Natural killer cell (primary cell): ENCODE measurements at regions not wholly inside any gene's neighbourhood (a gene's known extent, or its start where the extent isn't known, plus 50 kb on each side); places are given as distances from the start of the nearest gene placed in this dataset.

ENCODE experiments used
- ATAC-seq, 3 donors: fragments of 150-1000 bp in 2 of 3; fragments of 200-7000 bp in 1 of 3; cut with Tn5 transposase; 1 replicate in 1 of 3; 2 replicates in 2 of 3; pipeline ENCODE4 v1.10.0; 2021; ENCODE audit warnings: mild to moderate bottlenecking in 2 of 3, moderate library complexity in 2 of 3
- DNase-seq, 2 donors: peaks; one replicate each; pipeline versions ENCODE4 v3.0.0 to v3.0.0-alpha.2; 2013 to 2021; ENCODE audit warnings: mixed read lengths in 1 of 2
- H3K27ac ChIP-seq: one replicate; pipeline ENCODE4 v1.5.1; 2013; ENCODE audit warnings: mild to moderate bottlenecking, low read length
- H3K27me3 ChIP-seq: one replicate; pipeline ENCODE4 v1.6.1; 2013; ENCODE audit warnings: low read length; ENCODE audit not compliant: control insufficient read depth, insufficient read depth
- H3K36me3 ChIP-seq: one replicate; pipeline ENCODE4 v1.6.1; 2013; ENCODE audit warnings: low read length; ENCODE audit not compliant: control insufficient read depth, insufficient read depth
- H3K4me1 ChIP-seq: one replicate; pipeline ENCODE4 v1.6.1; 2013; ENCODE audit warnings: low read length; ENCODE audit not compliant: control insufficient read depth, insufficient read depth
- H3K4me3 ChIP-seq: one replicate; pipeline ENCODE4 v1.5.1; 2013; ENCODE audit warnings: low read length
- H3K9me3 ChIP-seq: one replicate; pipeline ENCODE4 v1.6.1; 2013; ENCODE audit warnings: low read length; ENCODE audit not compliant: control insufficient read depth, insufficient read depth
- H3K27ac Mint-ChIP-seq, 2 donors: one replicate each; pipeline ENCODE4 v1.8.0; 2022; ENCODE audit warnings: mild to moderate bottlenecking in 2 of 2, mixed read lengths in 2 of 2, moderate library complexity in 1 of 2
- H3K27me3 Mint-ChIP-seq, 2 donors: one replicate each; pipeline ENCODE4 v1.8.0; 2022; ENCODE audit warnings: low read depth in 2 of 2, mixed read lengths in 2 of 2
- H3K36me3 Mint-ChIP-seq: one replicate; pipeline ENCODE4 v1.8.0; 2022; ENCODE audit warnings: mixed read lengths
- H3K4me1 Mint-ChIP-seq, 2 donors: one replicate each; pipeline ENCODE4 v1.8.0; 2022; ENCODE audit warnings: mixed read lengths in 2 of 2
- H3K4me3 Mint-ChIP-seq: one replicate; pipeline ENCODE4 v1.8.0; 2022; ENCODE audit warnings: mild to moderate bottlenecking, moderate library complexity, mixed read lengths
- H3K9me3 Mint-ChIP-seq, 2 donors: one replicate each; pipeline ENCODE4 v1.8.0; 2022; ENCODE audit warnings: mixed read lengths in 2 of 2
- WGBS: methylation state at CpG from one replicate; pipeline ENCODE4 v1.1.7; 2013; ENCODE audit warnings: missing lambda C conversion rate; ENCODE audit not compliant: insufficient coverage; 5-methylcytosine and 5-hydroxymethylcytosine counted together
- intact Hi-C: fragments of 100-400 bp; cut with micrococcal nuclease; formaldehyde crosslinking; loops from one replicate; pipeline ENCODE4 v1.14.2; 2022
- TF ChIP-seq, protein P1 (sequence below): fragments of 200-600 bp; IDR thresholded peaks from one replicate; pipeline ENCODE4 v1.8.0; 2022; ENCODE audit warnings: antibody characterized with exemption

DNA sequence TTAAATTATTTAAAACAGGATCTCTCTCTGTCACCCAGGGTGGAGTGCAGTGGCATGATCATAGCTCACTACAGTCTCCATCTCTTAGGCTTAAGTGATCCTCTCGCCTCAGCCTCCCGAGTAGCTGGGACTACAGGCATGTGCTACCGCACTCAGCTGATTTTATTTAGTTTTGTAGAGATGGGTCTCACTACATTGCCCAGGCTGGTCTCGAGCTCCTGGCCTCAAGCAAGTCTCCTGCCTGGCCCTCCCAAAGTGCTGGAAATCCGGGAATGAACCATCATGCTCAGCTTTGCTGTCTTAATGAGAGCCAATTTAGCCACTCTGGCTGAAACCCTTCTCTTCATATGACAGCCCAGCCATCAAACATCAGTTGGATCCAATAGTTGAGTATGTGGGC is 53.3 kb upstream of the NRP1 start:
- Mint-ChIP-seq H3K27me3 (peaks cover 13 to 29% of the 10 kb centered on the region in 2 donors), H3K4me1 (no peaks in the 10 kb centered on the region), H3K36me3 (no peaks in the 10 kb centered on the region), H3K27ac (no peak overlapping the region), H3K4me3 (no peak overlapping the region), H3K9me3 (no peaks in the 10 kb centered on the region)
- DNase-seq (no peak), ATAC-seq (no peak)
- Histone ChIP-seq H3K9me3 (no peaks in the 10 kb centered on the region), H3K27ac (no peak overlapping the region), H3K4me1 (no peaks in the 10 kb centered on the region), H3K4me3 (no peak overlapping the region), H3K36me3 (no peaks in the 10 kb centered on the region), H3K27me3 (peaks cover 2% of the 10 kb centered on the region)
- TF ChIP-seq, protein P1, sequence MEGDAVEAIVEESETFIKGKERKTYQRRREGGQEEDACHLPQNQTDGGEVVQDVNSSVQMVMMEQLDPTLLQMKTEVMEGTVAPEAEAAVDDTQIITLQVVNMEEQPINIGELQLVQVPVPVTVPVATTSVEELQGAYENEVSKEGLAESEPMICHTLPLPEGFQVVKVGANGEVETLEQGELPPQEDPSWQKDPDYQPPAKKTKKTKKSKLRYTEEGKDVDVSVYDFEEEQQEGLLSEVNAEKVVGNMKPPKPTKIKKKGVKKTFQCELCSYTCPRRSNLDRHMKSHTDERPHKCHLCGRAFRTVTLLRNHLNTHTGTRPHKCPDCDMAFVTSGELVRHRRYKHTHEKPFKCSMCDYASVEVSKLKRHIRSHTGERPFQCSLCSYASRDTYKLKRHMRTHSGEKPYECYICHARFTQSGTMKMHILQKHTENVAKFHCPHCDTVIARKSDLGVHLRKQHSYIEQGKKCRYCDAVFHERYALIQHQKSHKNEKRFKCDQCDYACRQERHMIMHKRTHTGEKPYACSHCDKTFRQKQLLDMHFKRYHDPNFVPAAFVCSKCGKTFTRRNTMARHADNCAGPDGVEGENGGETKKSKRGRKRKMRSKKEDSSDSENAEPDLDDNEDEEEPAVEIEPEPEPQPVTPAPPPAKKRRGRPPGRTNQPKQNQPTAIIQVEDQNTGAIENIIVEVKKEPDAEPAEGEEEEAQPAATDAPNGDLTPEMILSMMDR: no peak
- intact Hi-C loops: no loop called here
- 80% methylated on average over 5 of the region's 5 CpGs for WGBS

- ATAC-seq (no peak), DNase-seq (no peak)
- H3K4me3 Mint-ChIP-seq: no peak overlapping the region
- Histone ChIP-seq H3K9me3 (no peaks in the 10 kb centered on the region), H3K27me3 (peaks cover 2% of the 10 kb centered on the region), H3K27ac (no peak overlapping the region), H3K4me3 (no peak overlapping the region), H3K4me1 (no peaks in the 10 kb centered on the region), H3K36me3 (no peaks in the 10 kb centered on the region)
- no peaks in the 10 kb centered on the region for H3K9me3 Mint-ChIP-seq
- intact Hi-C loops: no loop called here
- 89% methylated on average over 2 of the region's 2 CpGs for WGBS
- H3K4me1 Mint-ChIP-seq: no peaks in the 10 kb centered on the region
- TF ChIP-seq, protein P1: no peak
- H3K27me3 Mint-ChIP-seq: peaks cover 17 to 29% of the 10 kb centered on the region in 2 donors
- no peak overlapping the region for H3K27ac Mint-ChIP-seq
- no peaks in the 10 kb centered on the region for H3K36me3 Mint-ChIP-seq
These were observed 52.5 kb upstream of the NRP1 start for GRCh38 chr10:33386926-33387325.

GRCh38 chr10:33385686-33386085 is 51.2 kb upstream of the NRP1 start:
- Histone ChIP-seq H3K27me3 (no peaks in the 10 kb centered on the region), H3K36me3 (no peaks in the 10 kb centered on the region), H3K4me1 (no peaks in the 10 kb centered on the region), H3K4me3 (no peak overlapping the region), H3K9me3 (no peaks in the 10 kb centered on the region), H3K27ac (no peak overlapping the region)
- TF ChIP-seq, protein P1: no peak
- DNase-seq (no peak), ATAC-seq (no peak)
- H3K9me3 Mint-ChIP-seq: no peaks in the 10 kb centered on the region
- H3K27me3 Mint-ChIP-seq: peaks cover 14 to 29% of the 10 kb centered on the region in 2 donors
- intact Hi-C loops: no loop called here
- no peak overlapping the region for H3K27ac Mint-ChIP-seq
- 82% methylated on average over 2 of the region's 2 CpGs for WGBS
- H3K4me3 Mint-ChIP-seq: no peak overlapping the region
- H3K4me1 Mint-ChIP-seq: no peaks in the 10 kb centered on the region
- H3K36me3 Mint-ChIP-seq: no peaks in the 10 kb centered on the region

- Mint-ChIP-seq H3K36me3 (no peaks in the 10 kb centered on the region), H3K4me1 (no peaks in the 10 kb centered on the region), H3K9me3 (no peaks in the 10 kb centered on the region), H3K27me3 (peaks cover 14 to 29% of the 10 kb centered on the region in 2 donors), H3K4me3 (no peak overlapping the region), H3K27ac (no peak overlapping the region)
- intact Hi-C loops: no loop called here
- DNase-seq: no peak
- H3K27me3 ChIP-seq: no peaks in the 10 kb centered on the region
- no peaks in the 10 kb centered on the region for H3K36me3 ChIP-seq
- H3K27ac ChIP-seq: no peak overlapping the region
- H3K9me3 ChIP-seq: no peaks in the 10 kb centered on the region
- 88% methylated on average over 5 of the region's 5 CpGs for WGBS
- H3K4me1 ChIP-seq: no peaks in the 10 kb centered on the region
- H3K4me3 ChIP-seq: no peak overlapping the region
- no peak for ATAC-seq
- TF ChIP-seq, protein P1: no peak
These were observed 50.5 kb upstream of the NRP1 start for GRCh38 chr10:33385015-33385414.
